ENCODE measurements at regions not wholly inside any gene's neighbourhood (a gene's known extent, or its start where the extent isn't known, plus 50 kb on each side); places are given as distances from the start of the nearest gene placed in this dataset.
"Not testable (repeated sequence)": the region's sequence is repeated elsewhere in the genome, so short reads cannot be mapped to it uniquely, and the experiment has no call there.

DNA sequence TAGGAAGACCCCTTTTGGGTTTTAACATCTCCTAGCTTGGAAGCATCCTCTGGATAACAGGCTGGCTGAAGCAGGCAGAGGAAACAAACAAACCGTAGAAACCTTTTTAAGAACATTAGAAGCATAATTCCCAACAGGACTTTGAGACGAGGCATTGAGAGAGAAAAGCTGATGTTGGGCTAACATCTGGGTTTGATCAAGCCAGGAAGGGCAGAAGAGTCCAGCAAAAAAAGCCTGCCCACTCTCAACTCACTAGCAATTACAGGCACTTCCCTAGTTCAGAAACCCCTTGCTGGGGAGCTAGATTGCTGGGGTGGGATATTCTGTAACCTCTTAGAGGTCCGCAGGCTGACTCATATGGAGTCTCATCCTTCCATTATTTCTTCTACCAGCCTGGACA lies 75.4 kb upstream of the CTNNA1 start:
- no peak overlapping the region for H3K27ac ChIP-seq
- TF ChIP-seq, protein P1, sequence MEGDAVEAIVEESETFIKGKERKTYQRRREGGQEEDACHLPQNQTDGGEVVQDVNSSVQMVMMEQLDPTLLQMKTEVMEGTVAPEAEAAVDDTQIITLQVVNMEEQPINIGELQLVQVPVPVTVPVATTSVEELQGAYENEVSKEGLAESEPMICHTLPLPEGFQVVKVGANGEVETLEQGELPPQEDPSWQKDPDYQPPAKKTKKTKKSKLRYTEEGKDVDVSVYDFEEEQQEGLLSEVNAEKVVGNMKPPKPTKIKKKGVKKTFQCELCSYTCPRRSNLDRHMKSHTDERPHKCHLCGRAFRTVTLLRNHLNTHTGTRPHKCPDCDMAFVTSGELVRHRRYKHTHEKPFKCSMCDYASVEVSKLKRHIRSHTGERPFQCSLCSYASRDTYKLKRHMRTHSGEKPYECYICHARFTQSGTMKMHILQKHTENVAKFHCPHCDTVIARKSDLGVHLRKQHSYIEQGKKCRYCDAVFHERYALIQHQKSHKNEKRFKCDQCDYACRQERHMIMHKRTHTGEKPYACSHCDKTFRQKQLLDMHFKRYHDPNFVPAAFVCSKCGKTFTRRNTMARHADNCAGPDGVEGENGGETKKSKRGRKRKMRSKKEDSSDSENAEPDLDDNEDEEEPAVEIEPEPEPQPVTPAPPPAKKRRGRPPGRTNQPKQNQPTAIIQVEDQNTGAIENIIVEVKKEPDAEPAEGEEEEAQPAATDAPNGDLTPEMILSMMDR (IDR thresholded peaks at IDR 0.05), result no peak
- no peak for TF ChIP-seq ZFX (IDR thresholded peaks at IDR 0.05; ENCODE audit: borderline replicate concordance)

GRCh38 chr5:138676556-138677193 lies 76.5 kb upstream of the CTNNA1 start:
- no peak overlapping the region for H3K27ac ChIP-seq
- TF ChIP-seq ZFX (IDR thresholded peaks at IDR 0.05; ENCODE audit: borderline replicate concordance), result no peak
- TF ChIP-seq, protein P1 (IDR thresholded peaks at IDR 0.05), result no peak

GRCh38 chr5:138676002-138676401 lies 77.2 kb upstream of the CTNNA1 start:
- TF ChIP-seq ZFX (IDR thresholded peaks at IDR 0.05; ENCODE audit: borderline replicate concordance), result no peak
- TF ChIP-seq, protein P1 (IDR thresholded peaks at IDR 0.05), result no peak
- no peak overlapping the region for H3K27ac ChIP-seq

DNA sequence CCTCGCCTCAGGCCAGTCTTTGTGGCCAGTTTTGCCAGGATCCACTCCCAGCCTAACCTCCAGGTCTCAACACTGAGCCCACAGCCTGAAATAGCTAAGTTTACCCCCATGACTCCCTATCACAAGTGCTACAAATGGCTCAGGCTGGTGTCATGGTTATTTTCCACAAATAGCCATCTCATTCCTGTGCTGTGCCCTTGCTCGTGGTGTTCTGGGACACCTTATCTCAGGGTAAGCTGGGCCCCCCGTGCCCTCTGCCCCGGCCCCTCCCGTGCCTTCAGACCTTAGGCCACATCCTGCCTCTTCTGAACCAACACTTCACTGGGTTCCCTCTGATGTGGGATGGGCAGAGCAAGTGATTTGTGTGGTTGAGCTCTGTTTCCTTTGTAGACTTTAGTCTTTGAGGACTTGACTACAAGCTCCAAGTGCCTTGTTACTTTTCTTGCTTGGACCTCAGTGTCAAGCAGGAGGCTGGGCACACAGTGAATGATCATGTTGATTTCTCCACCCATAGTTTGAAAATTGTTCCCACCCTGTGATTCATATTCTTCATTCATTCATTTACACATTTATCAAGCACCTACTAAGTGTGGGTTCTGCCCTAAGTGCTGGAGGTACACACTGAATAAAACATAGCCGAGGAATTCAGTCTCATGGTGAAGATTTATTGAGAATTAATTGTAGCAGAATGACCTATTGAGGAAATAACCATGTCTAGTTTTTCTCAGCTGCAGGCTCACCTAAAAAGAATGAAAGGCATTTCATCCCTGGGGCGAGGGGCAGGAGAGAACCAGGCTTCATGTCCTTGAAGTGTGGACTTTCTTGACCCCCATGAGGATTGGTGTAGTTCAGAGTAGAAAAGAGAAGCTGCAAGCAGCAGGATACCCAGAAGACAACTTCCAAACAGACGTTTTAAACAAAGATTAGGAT lies 84.5 kb upstream of the CTNNA1 start:
- no peak for TF ChIP-seq ZFX (IDR thresholded peaks at IDR 0.05; ENCODE audit: borderline replicate concordance)

GRCh38 chr5:138667782-138668331 lies 85.4 kb upstream of the CTNNA1 start:
- H3K27ac ChIP-seq, result not testable (repeated sequence)

More for the DNA sequence above, 84.5 kb upstream of the CTNNA1 start:
- H3K27ac ChIP-seq, result no peak overlapping the region

DNA sequence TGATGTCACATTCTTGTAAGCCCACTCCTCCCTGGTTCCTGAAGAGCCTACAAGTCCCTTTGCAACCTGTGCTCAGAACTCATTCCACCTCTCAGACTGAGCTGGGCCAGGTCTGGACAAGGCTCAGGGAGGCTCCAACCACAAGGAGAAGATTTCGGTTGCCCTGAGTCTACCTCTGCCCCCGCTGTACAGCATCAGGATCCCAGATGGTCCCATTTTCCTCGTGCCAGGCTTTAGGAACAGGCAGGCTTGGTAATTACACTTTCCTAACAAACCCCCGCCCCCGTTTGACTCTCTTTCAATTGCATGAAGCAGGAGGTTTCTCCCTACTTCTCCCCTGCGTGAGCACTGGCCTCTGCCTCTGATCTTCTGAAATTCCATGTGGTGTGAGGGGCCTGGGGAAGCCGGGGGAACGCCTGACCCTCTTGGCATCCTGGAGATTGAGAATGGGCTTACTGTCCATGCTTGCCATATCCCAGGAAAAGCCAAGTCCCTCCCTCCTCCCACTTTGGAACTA lies 86.9 kb upstream of the CTNNA1 start:
- no peak overlapping the region for H3K27ac ChIP-seq
- TF ChIP-seq, protein P1 (IDR thresholded peaks at IDR 0.05), result no peak
- TF ChIP-seq ZFX (IDR thresholded peaks at IDR 0.05; ENCODE audit: borderline replicate concordance), result no peak

- TF ChIP-seq, protein P1 (IDR thresholded peaks at IDR 0.05), result no peak
- TF ChIP-seq ZFX (IDR thresholded peaks at IDR 0.05; ENCODE audit: borderline replicate concordance), result no peak
- H3K27ac ChIP-seq, result no peak overlapping the region
Measured at GRCh38 chr5:138665261-138665660, 88.0 kb upstream of the CTNNA1 start.

Data from 22Rv1 (cell line).